ENCODE measurements at regions not wholly inside any gene's neighbourhood (a gene's known extent, or its start where the extent isn't known, plus 50 kb on each side); places are given as distances from the start of the nearest gene placed in this dataset.

- TF ChIP-seq CTCF (IDR thresholded peaks at IDR 0.05; ENCODE audit: low read depth, low read length) (no peak), MAX (IDR thresholded peaks at IDR 0.05; ENCODE audit: low read depth, low read length) (no peak), POLR2A (IDR thresholded peaks at IDR 0.05; ENCODE audit: extremely low read depth, insufficient read length) (no peak)
These were observed 428.5 kb upstream of the RUNX1 start for GRCh38 chr21:35477622-35478021.
